Upper lobe of left lung (tissue), 6 donors: ENCODE measurements at regions not wholly inside any gene's neighbourhood (a gene's known extent, or its start where the extent isn't known, plus 50 kb on each side); places are given as distances from the start of the nearest gene placed in this dataset.

ENCODE experiments used
- ATAC-seq, 2 donors: fragments of 200-7000 bp; cut with Tn5 transposase; one replicate each; pipeline ENCODE4 v1.9.1; 2022; ENCODE audit warnings: mild to moderate bottlenecking in 2 of 2, moderate library complexity in 2 of 2; ENCODE audit not compliant: low FRiP score in 2 of 2
- DNase-seq, 2 donors: peaks; one replicate each; pipeline ENCODE4 v3.0.0-alpha.2; 2019 to 2020
- H3K27ac ChIP-seq, 4 donors: fragments of 200-600 bp; sonication (generic); one replicate each; pipeline ENCODE4 v1.5.1; 2016 to 2019
- H3K27me3 ChIP-seq, 4 donors: fragments of 200-600 bp; sonication (generic); one replicate each; pipeline ENCODE4 v1.5.1; 2017 to 2019
- H3K36me3 ChIP-seq, 4 donors: fragments of 200-600 bp; sonication (generic); one replicate each; pipeline ENCODE4 v1.5.1; 2016 to 2019
- H3K4me1 ChIP-seq, 4 donors: fragments of 200-600 bp; sonication (generic); one replicate each; pipeline ENCODE4 v1.5.1; 2018 to 2019
- H3K4me3 ChIP-seq, 4 donors: fragments of 200-600 bp; sonication (generic); one replicate each; pipeline ENCODE4 v1.5.1; 2017 to 2019; ENCODE audit warnings: mild to moderate bottlenecking in 2 of 4, moderate library complexity in 1 of 4
- H3K9me3 ChIP-seq, 4 donors: fragments of 200-600 bp; sonication (generic); one replicate each; pipeline ENCODE4 v1.5.1; 2018 to 2019
- CTCF ChIP-seq, 6 experiments: fragments of 450-650 bp in 4 of 6; fragments of 200-600 bp in 2 of 6; sonication (generic) in 2 of 6; IDR thresholded peaks; one replicate each; pipeline ENCODE4 v1.5.1; 2016 to 2019; ENCODE audit warnings: antibody characterized with exemption in 6 of 6
- EP300 ChIP-seq, 4 donors: sonication (generic); formaldehyde crosslinking; IDR thresholded peaks; one replicate each; pipeline ENCODE4 v1.5.1; 2017; ENCODE audit warnings: antibody characterized with exemption in 4 of 4, control low read depth in 2 of 4
- POLR2A ChIP-seq, 4 donors: fragments of 450-650 bp; IDR thresholded peaks; one replicate each; pipeline ENCODE4 v1.5.1; 2016 to 2017; ENCODE audit warnings: antibody characterized with exemption in 4 of 4, mild to moderate bottlenecking in 2 of 4
- POLR2AphosphoS5 ChIP-seq, 2 donors: sonication (generic); formaldehyde crosslinking; IDR thresholded peaks; one replicate each; pipeline ENCODE4 v1.5.1; 2017; ENCODE audit warnings: antibody characterized with exemption in 2 of 2
- WGBS, 2 donors: methylation state at CpG; one replicate each; pipeline ENCODE4 v1.1.5; 2017 to 2018; 5-methylcytosine and 5-hydroxymethylcytosine counted together
- donor health status: DM: no; HTN: no; CAD: no; lungs with moderate emphysema.
- donor health status: DM: no; HTN: yes; CAD: no; lungs with severe emphysema.

- no peak for DNase-seq
- Histone ChIP-seq H3K27me3 (no peaks in the 10 kb centered on the region), H3K36me3 (no peaks in the 10 kb centered on the region), H3K9me3 (no peaks in the 10 kb centered on the region), H3K4me3 (no peak overlapping the region), H3K27ac (no peak overlapping the region), H3K4me1 (no peaks in the 10 kb centered on the region)
- WGBS, 2 donors, result 82 to 91% methylated on average over 3 of the region's 3 CpGs
- no peak for ATAC-seq
- TF ChIP-seq EP300 (IDR thresholded peaks at IDR 0.05) (no peak), POLR2A (IDR thresholded peaks at IDR 0.05) (no peak), CTCF (IDR thresholded peaks at IDR 0.05) (no peak)
Measured at GRCh38 chr13:64793592-64793991, 2436.5 kb downstream of the PCDH9 start.

GRCh38 chr13:64793131-64793530, 2437.0 kb downstream of the PCDH9 start:
- WGBS, 2 donors, result 87 to 94% methylated on average over 3 of the region's 3 CpGs
- Histone ChIP-seq H3K36me3 (no peaks in the 10 kb centered on the region), H3K27ac (no peak overlapping the region), H3K4me3 (no peak overlapping the region), H3K9me3 (no peaks in the 10 kb centered on the region), H3K4me1 (no peaks in the 10 kb centered on the region), H3K27me3 (no peaks in the 10 kb centered on the region)
- no peak for DNase-seq
- TF ChIP-seq POLR2AphosphoS5 (IDR thresholded peaks at IDR 0.05) (no peak), EP300 (IDR thresholded peaks at IDR 0.05) (no peak), CTCF (IDR thresholded peaks at IDR 0.05) (no peak), POLR2A (IDR thresholded peaks at IDR 0.05) (no peak)
- no peak for ATAC-seq

GRCh38 chr13:64791373-64791772, 2438.8 kb downstream of the PCDH9 start:
- no peak for ATAC-seq
- 91 to 95% methylated on average over 4 of the region's 4 CpGs for WGBS, 2 donors
- Histone ChIP-seq H3K9me3 (no peaks in the 10 kb centered on the region), H3K27me3 (no peaks in the 10 kb centered on the region), H3K27ac (no peak overlapping the region), H3K4me1 (no peaks in the 10 kb centered on the region), H3K4me3 (no peak overlapping the region), H3K36me3 (no peaks in the 10 kb centered on the region)
- TF ChIP-seq EP300 (IDR thresholded peaks at IDR 0.05) (no peak), CTCF (IDR thresholded peaks at IDR 0.05) (no peak), POLR2A (IDR thresholded peaks at IDR 0.05) (no peak), POLR2AphosphoS5 (IDR thresholded peaks at IDR 0.05) (no peak)
- DNase-seq, result no peak

GRCh38 chr13:64782466-64782865, 2447.7 kb downstream of the PCDH9 start:
- TF ChIP-seq EP300 (IDR thresholded peaks at IDR 0.05) (no peak), POLR2AphosphoS5 (IDR thresholded peaks at IDR 0.05) (no peak), POLR2A (IDR thresholded peaks at IDR 0.05) (no peak), CTCF (IDR thresholded peaks at IDR 0.05) (no peak)
- H3K4me3 ChIP-seq, result no peak overlapping the region
- ATAC-seq (no peak), DNase-seq (no peak)
- no peaks in the 10 kb centered on the region for H3K4me1 ChIP-seq
- H3K27ac ChIP-seq, result no peak overlapping the region
- no peaks in the 10 kb centered on the region for H3K36me3 ChIP-seq
- no peaks in the 10 kb centered on the region for H3K27me3 ChIP-seq
- no peaks in the 10 kb centered on the region for H3K9me3 ChIP-seq
- WGBS, 2 donors, result 68 to 69% methylated on average over 4 of the region's 4 CpGs

- Histone ChIP-seq H3K4me3 (no peak overlapping the region), H3K4me1 (no peaks in the 10 kb centered on the region), H3K36me3 (no peaks in the 10 kb centered on the region), H3K27me3 (no peaks in the 10 kb centered on the region), H3K27ac (no peak overlapping the region), H3K9me3 (no peaks in the 10 kb centered on the region)
- no peak for DNase-seq
- WGBS, 2 donors, result 78 to 79% methylated on average over 1 of the region's 1 CpG
- no peak for TF ChIP-seq POLR2A (IDR thresholded peaks at IDR 0.05)
- TF ChIP-seq EP300 (IDR thresholded peaks at IDR 0.05), result no peak
- no peak for TF ChIP-seq CTCF (IDR thresholded peaks at IDR 0.05)
- TF ChIP-seq POLR2AphosphoS5 (IDR thresholded peaks at IDR 0.05), result no peak
- no peak for ATAC-seq
Measured at GRCh38 chr13:64778002-64778401, 2452.1 kb downstream of the PCDH9 start.
